SU-DHL-6 (cell line): ENCODE measurements at regions not wholly inside any gene's neighbourhood (a gene's known extent, or its start where the extent isn't known, plus 50 kb on each side); places are given as distances from the start of the nearest gene placed in this dataset.

Experiments
- EZH2phosphoT487 ChIP-seq: fragments of 200-600 bp; sonication (generic), shearing (Covaris generic); conservative IDR thresholded peaks from 2 replicates; pipeline ENCODE4 v1.6.1; 2018; ENCODE audit warnings: mild to moderate bottlenecking, antibody characterized with exemption, low read length, moderate library complexity, mixed read lengths
- TF ChIP-seq, protein P1 (sequence below): fragments of 200-600 bp; sonication (generic); IDR thresholded peaks from one replicate; pipeline ENCODE4 v1.5.1; 2017; ENCODE audit warnings: antibody characterized with exemption, mild to moderate bottlenecking, low read length, moderate library complexity; ENCODE audit not compliant: insufficient read depth, poor library complexity, severe bottlenecking

DNA sequence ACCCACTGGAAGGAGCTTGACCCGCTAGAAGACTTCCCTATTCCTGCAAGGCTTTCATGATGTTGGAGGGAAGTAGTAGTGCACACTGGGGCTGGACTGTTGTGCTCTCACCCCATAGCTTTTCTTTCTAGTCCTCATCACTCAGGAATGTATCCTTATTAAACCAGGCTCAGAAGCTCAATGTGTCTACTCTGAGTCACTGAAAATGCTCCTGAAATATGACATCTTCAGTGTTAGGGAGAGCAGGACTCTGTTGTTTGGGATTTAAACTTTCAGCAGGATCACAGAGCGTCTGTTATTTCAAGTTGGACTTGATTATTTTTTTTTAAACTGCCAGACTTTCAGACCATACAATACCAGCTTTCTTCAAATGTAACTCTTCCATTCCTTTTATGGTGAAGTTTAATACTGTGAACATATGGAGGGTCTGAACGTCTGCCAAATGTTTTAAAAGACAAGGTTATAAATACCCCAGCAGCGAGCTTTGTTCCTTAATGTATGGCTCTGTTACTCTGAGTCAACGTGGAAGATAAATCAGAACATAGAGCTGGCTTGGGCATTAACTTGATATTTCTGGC, 257.5 kb downstream of the CDH11 start:
- TF ChIP-seq, protein P1, sequence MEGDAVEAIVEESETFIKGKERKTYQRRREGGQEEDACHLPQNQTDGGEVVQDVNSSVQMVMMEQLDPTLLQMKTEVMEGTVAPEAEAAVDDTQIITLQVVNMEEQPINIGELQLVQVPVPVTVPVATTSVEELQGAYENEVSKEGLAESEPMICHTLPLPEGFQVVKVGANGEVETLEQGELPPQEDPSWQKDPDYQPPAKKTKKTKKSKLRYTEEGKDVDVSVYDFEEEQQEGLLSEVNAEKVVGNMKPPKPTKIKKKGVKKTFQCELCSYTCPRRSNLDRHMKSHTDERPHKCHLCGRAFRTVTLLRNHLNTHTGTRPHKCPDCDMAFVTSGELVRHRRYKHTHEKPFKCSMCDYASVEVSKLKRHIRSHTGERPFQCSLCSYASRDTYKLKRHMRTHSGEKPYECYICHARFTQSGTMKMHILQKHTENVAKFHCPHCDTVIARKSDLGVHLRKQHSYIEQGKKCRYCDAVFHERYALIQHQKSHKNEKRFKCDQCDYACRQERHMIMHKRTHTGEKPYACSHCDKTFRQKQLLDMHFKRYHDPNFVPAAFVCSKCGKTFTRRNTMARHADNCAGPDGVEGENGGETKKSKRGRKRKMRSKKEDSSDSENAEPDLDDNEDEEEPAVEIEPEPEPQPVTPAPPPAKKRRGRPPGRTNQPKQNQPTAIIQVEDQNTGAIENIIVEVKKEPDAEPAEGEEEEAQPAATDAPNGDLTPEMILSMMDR = no peak
- TF ChIP-seq EZH2phosphoT487 = no peak
